Cardiac fibroblast (primary cell): ENCODE measurements at regions not wholly inside any gene's neighbourhood (a gene's known extent, or its start where the extent isn't known, plus 50 kb on each side); places are given as distances from the start of the nearest gene placed in this dataset.
A peak's percentile ranks its signal among the peaks of the same experiment; 100 is the strongest.

ENCODE experiments used
- DNase-seq, 2 donors: peaks; one replicate each; pipeline versions ENCODE4 v3.0.0 to v3.0.0-alpha.2; 2010; ENCODE audit warnings: low read depth in 2 of 2
- H3K4me3 ChIP-seq, 2 donors: replicated peaks in 1 of 2; 1 replicate in 1 of 2; 2 replicates in 1 of 2; pipeline ENCODE4 v1.5.1; 2011; ENCODE audit warnings: low read depth in 2 of 2, low read length in 2 of 2, mild to moderate bottlenecking in 2 of 2, moderate library complexity in 1 of 2
- TF ChIP-seq, protein P1 (sequence below): IDR thresholded peaks from one replicate; pipeline ENCODE4 v1.5.1; 2011; ENCODE audit warnings: low read depth, mild to moderate bottlenecking, low read length, inconsistent platforms

DNA sequence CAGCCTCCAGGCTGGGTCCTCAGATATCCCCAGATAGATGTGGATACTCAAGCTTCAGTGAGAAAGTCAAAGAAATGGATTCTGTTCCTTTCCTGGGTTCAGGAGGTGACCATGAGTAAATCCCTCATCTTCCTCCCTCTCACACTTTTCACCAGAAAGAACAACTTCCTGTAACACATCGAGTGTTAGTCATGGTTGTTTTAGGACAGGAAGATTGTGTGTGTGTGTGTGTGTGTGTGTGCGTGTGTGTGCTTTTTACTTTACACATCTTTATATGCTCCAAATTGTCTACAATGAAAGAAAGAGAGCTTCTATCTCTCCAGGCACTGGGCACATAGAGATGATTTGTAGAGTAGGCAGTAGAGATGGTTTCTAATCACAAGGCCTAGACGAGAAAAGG lies 139.9 kb downstream of the TBXT start:
- DNase-seq, result peak; percentile 33 to 54
- no peak overlapping the region for H3K4me3 ChIP-seq
- TF ChIP-seq, protein P1, sequence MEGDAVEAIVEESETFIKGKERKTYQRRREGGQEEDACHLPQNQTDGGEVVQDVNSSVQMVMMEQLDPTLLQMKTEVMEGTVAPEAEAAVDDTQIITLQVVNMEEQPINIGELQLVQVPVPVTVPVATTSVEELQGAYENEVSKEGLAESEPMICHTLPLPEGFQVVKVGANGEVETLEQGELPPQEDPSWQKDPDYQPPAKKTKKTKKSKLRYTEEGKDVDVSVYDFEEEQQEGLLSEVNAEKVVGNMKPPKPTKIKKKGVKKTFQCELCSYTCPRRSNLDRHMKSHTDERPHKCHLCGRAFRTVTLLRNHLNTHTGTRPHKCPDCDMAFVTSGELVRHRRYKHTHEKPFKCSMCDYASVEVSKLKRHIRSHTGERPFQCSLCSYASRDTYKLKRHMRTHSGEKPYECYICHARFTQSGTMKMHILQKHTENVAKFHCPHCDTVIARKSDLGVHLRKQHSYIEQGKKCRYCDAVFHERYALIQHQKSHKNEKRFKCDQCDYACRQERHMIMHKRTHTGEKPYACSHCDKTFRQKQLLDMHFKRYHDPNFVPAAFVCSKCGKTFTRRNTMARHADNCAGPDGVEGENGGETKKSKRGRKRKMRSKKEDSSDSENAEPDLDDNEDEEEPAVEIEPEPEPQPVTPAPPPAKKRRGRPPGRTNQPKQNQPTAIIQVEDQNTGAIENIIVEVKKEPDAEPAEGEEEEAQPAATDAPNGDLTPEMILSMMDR, result no peak

DNA sequence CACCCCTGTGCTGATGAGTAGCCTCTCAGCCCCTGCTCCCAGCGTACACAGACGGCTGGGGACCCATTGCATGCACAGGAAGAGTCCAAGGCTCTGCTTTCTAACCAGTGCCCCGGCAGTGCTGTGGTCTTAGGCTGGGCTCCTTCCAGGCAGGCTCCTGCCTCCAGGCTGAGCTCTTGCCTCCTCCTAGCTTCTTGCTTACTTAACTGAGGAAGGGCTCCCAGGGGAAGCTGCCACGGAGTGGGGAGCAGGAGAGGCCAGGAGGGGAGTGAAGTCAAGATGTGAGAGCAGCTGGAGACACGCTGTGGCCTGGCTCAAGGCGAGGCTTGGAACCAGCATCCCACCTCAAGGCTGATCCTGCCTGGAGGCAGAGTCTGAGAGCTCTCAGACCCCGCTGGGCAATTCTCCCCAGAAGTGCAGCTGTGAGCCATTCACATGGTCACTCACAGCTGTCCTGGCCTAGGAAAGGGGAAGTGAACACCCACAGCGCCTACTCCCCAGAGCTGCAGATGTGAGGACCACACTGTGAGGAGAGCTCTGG lies 141.0 kb downstream of the TBXT start:
- DNase-seq, result no peak
- TF ChIP-seq, protein P1, result no peak

DNA sequence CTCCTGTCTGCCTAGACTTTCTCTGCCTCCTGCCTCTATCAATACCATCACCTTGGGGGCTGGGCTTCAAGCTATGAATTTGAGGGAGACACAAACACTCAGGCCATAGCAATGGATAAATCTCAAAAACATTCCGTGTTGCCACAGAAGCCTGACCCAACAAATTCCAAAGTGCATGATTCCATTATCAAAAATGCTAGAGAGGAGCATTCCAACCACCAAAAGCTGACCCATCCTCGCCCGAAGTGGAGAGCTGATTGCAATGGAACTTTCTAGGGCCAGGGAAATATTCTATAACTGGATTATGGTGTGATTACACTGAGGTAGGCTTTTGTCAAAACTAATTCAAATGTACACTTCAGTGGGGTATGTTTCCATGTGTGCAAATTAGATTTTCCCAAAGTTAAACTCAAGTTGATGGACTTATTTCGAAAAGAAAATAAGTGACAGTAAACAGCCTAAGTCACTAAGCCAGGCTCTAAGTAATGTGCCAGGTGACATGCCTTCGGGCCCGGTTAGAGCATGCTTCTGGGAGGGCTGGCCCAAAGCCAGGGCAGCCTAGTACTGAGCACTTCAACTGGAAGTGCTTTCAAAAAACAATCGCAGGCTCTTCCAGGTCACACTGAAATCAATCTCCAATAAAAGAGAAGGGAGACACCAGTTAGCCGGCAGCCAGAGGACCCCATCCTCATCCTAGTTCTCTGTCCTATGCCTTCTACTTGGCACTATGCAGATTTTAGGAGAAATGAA lies 142.3 kb downstream of the TBXT start:
- peak; percentile 78 to 89 for DNase-seq
- TF ChIP-seq, protein P1, result no peak
- H3K4me3 ChIP-seq, result no peak overlapping the region

More for the DNA sequence above, 141.0 kb downstream of the TBXT start:
- no peak overlapping the region for H3K4me3 ChIP-seq

DNA sequence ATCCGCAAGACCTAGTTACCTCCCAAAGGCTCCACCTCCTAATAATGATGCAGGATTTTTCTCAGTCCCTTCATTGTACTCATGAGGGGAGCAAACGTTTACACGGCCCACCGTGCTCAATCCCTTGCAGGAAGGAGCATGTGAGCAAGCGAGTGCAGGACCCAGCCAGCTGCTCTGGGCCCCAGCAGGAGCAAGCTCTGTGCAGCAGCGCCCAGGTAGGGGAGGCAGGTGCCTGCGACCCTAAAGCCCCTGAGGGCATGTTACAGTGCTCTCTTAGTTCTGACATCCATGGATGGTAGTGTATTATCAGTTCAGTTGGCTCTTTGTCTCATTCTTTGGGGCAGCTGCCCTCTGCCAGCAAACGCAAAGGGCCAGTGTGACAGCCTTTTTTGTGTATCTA lies 143.4 kb downstream of the TBXT start:
- no peak overlapping the region for H3K4me3 ChIP-seq
- TF ChIP-seq, protein P1, result no peak
- no peak for DNase-seq

DNA sequence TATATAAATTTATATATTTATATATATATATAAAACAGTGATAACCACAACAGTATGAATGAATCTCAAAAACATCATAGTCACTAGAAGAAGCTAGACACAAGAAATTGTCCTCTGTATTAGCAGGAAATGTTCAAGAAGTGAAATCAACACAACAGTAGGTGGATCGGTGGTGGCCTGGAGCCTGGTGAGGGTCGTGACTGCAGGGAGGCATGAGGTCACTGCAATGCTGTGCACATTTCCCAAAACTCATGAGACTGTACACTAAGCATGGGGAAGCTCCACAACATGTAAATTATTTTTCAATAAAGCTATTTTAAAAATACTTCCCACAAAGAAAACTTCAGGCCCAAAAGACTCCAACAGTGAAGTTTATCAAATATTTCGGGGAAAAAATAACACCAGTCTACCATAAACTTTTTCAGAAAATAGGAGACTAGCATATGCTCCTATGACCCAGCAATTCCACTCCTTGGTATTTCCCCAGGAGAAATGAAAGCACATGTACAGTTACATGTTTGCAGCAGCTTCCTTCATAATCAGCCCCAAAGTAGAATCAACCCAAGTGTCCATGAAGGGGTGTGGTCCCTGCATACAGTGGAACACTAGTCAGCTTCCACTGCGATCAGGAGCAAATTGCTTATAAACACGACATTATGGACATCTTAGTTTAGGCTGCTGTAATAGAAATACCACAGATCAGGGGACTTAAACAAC lies 144.2 kb downstream of the TBXT start:
- TF ChIP-seq, protein P1, result no peak
- no peak for DNase-seq
- H3K4me3 ChIP-seq, result no peak overlapping the region

DNA sequence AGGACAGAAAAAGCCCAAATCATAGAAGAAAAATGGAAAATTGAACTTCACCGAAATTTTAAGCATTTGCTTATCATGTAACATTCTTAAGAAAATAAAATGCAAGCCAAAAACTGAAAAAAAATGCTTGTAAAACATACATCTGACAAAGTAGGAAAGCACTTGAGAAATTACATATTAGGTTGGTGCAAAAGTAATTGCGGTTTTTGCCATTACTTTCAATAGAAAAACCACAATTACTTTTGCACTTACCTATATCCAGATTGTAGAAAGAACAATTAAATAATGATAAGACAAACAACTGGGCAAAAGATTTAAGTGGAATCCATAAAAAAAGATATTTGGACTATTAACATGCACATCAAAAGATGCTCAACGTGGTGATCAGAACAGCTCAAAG lies 146.2 kb downstream of the TBXT start:
- H3K4me3 ChIP-seq, result no peak overlapping the region
- DNase-seq, result no peak
- TF ChIP-seq, protein P1, result no peak
